HCT116 (cell line): ENCODE measurements at regions not wholly inside any gene's neighbourhood (a gene's known extent, or its start where the extent isn't known, plus 50 kb on each side); places are given as distances from the start of the nearest gene placed in this dataset.

Source experiments
- ATAC-seq: fragments of 200-7000 bp; cut with Tn5 transposase; 2 replicates; pipeline ENCODE4 v1.9.1; 2020; ENCODE audit warnings: mild to moderate bottlenecking, moderate library complexity
- BruUV-seq: library from RNA; stranded (reverse); fragments of 400-500 nt; replicated peaks from 2 replicates; lab custom pipeline; 2021; lab: Mats Ljungman, UMichigan
- CTCF ChIA-PET: fragments of 300-600 bp; sonication (Branson Sonifier 250); formaldehyde crosslinking; loops from one replicate; lab custom pipeline; 2021; ENCODE audit warnings: antibody characterized with exemption; lab: Charles Lee
- POLR2A ChIA-PET: fragments of 300-600, 350-600 bp; sonication (Branson Sonifier 250); formaldehyde crosslinking; loops from one replicate; lab custom pipeline; 2021; ENCODE audit warnings: antibody characterized with exemption; lab: Charles Lee
- RAD21 ChIA-PET, 2 experiments: fragments of 300-600 bp; sonication (Branson Sonifier 250); formaldehyde crosslinking; loops; one replicate each; lab custom pipeline; 2023; ENCODE audit warnings: low total read pairs in 2 of 2; ENCODE audit not compliant: uncharacterized antibody in 2 of 2, unreplicated experiment in 2 of 2, low non-redundant PET in 1 of 2; lab: Charles Lee
- DNase-seq: peaks from one replicate; pipeline ENCODE4 v3.0.0-alpha.2; 2010; ENCODE audit warnings: low read depth, low spot score
- H2AFZ ChIP-seq: fragments of 200-600 bp; shearing (Covaris generic), sonication (generic); 2 replicates; pipeline ENCODE4 v1.6.1; 2017; ENCODE audit warnings: low read depth, mixed run types, mixed read lengths, antibody characterized with exemption, low read length; ENCODE audit not compliant: poor library complexity, severe bottlenecking
- H3K27ac ChIP-seq: 2 replicates; pipeline ENCODE4 v1.5.1; 2012; ENCODE audit warnings: low read depth, low read length
- H3K27me3 ChIP-seq: fragments of 200-600 bp; sonication (generic); 2 replicates; pipeline ENCODE4 v1.6.1; 2016; ENCODE audit warnings: mixed run types, low read length, mixed read lengths; ENCODE audit not compliant: insufficient read depth
- H3K36me3 ChIP-seq, 2 experiments: fragments of 200-500 bp in 1 of 2; fragments of 200-600 bp in 1 of 2; sonication (Bioruptor generic) in 1 of 2; sonication (generic) in 1 of 2; 2 replicates each; pipeline versions ENCODE4 v1.5.1 to v1.6.1; 2014 to 2016; ENCODE audit warnings: low read length in 2 of 2, inconsistent platforms in 1 of 2, mixed read lengths in 1 of 2, mixed run types in 1 of 2; ENCODE audit not compliant: insufficient read depth in 2 of 2, control insufficient read depth in 1 of 2
- H3K4me1 ChIP-seq, 2 experiments: fragments of 200-600 bp in 1 of 2; sonication (generic) in 1 of 2; 2 replicates each; pipeline versions ENCODE4 v1.5.1 to v1.6.1; 2012 to 2017; ENCODE audit warnings: low read length in 2 of 2, inconsistent platforms in 1 of 2, mild to moderate bottlenecking in 1 of 2, mixed read lengths in 1 of 2, mixed run types in 1 of 2, moderate library complexity in 1 of 2; ENCODE audit not compliant: insufficient read depth in 2 of 2, control insufficient read depth in 1 of 2
- H3K4me2 ChIP-seq: fragments of 200-600 bp; sonication (generic); 2 replicates; pipeline ENCODE4 v1.6.1; 2017; ENCODE audit warnings: mixed run types, low read length, mixed read lengths
- H3K4me3 ChIP-seq, 2 experiments: fragments of 200-600 bp in 1 of 2; sonication (generic) in 1 of 2; replicated peaks in 1 of 2; 2 replicates each; pipeline ENCODE4 v1.5.1; 2011 to 2016; ENCODE audit warnings: low read length in 2 of 2, control low read depth in 1 of 2, low read depth in 1 of 2, mild to moderate bottlenecking in 1 of 2, mixed read lengths in 1 of 2, mixed run types in 1 of 2
- H3K79me2 ChIP-seq: fragments of 200-600 bp; sonication (generic); 2 replicates; pipeline ENCODE4 v1.6.1; 2017; ENCODE audit warnings: mild to moderate bottlenecking, mixed run types, low read length, moderate library complexity, mixed read lengths; ENCODE audit not compliant: insufficient read depth
- H3K9ac ChIP-seq: fragments of 200-600 bp; sonication (generic); 2 replicates; pipeline ENCODE4 v1.6.1; 2016; ENCODE audit warnings: low read length, mixed read lengths
- H3K9me2 ChIP-seq: fragments of 200-600 bp; sonication (generic), shearing (Covaris generic); 2 replicates; pipeline ENCODE4 v1.6.1; 2017; ENCODE audit warnings: mixed run types, mild to moderate bottlenecking, moderate library complexity; ENCODE audit not compliant: insufficient read depth
- H3K9me3 ChIP-seq, 2 experiments: fragments of 200-500 bp in 1 of 2; fragments of 200-600 bp in 1 of 2; sonication (Bioruptor generic) in 1 of 2; sonication (generic) in 1 of 2; 2 replicates each; pipeline ENCODE4 v1.6.1; 2014 to 2017; ENCODE audit warnings: low read length in 2 of 2, mixed read lengths in 2 of 2, inconsistent platforms in 1 of 2, low read depth in 1 of 2, mild to moderate bottlenecking in 1 of 2, mixed run types in 1 of 2, moderate library complexity in 1 of 2; ENCODE audit not compliant: control insufficient read depth in 1 of 2, insufficient read depth in 1 of 2
- H4K20me1 ChIP-seq: fragments of 200-600 bp; sonication (generic), shearing (Covaris generic); 2 replicates; pipeline ENCODE4 v1.6.1; 2017; ENCODE audit warnings: mixed run types, mild to moderate bottlenecking, moderate library complexity; ENCODE audit not compliant: insufficient read depth
- CBX3 ChIP-seq: IDR thresholded peaks from 2 replicates; pipeline ENCODE4 v1.6.1; 2012; ENCODE audit warnings: low read depth
- CEBPB ChIP-seq: IDR thresholded peaks from 2 replicates; pipeline ENCODE4 v1.6.1; 2012; ENCODE audit warnings: low read depth
- EGR1 ChIP-seq: IDR thresholded peaks from 2 replicates; pipeline ENCODE4 v1.6.1; 2012; ENCODE audit warnings: low read depth
- EZH2phosphoT487 ChIP-seq: fragments of 200-600 bp; IDR thresholded peaks from 2 replicates; pipeline ENCODE4 v1.6.1; 2018; ENCODE audit warnings: antibody characterized with exemption, borderline replicate concordance
- FOSL1 ChIP-seq: IDR thresholded peaks from 2 replicates; pipeline ENCODE4 v1.6.1; 2012; ENCODE audit warnings: low read depth
- POLR2AphosphoS5 ChIP-seq: IDR thresholded peaks from 2 replicates; pipeline ENCODE4 v1.6.1; 2011; ENCODE audit warnings: mild to moderate bottlenecking, low read depth, low read length, moderate library complexity
- RAD21 ChIP-seq: IDR thresholded peaks from 2 replicates; pipeline ENCODE4 v1.6.1; 2012; ENCODE audit warnings: low read depth, mild to moderate bottlenecking
- SP1 ChIP-seq: IDR thresholded peaks from 2 replicates; pipeline ENCODE4 v1.6.1; 2012; ENCODE audit warnings: low read depth
- TCF7L2 ChIP-seq: IDR thresholded peaks from 2 replicates; pipeline ENCODE4 v1.7.0; 2011; ENCODE audit warnings: borderline replicate concordance, inconsistent platforms; ENCODE audit not compliant: insufficient read depth, insufficient read length; ENCODE audit errors: extremely low read depth
- YY1 ChIP-seq: IDR thresholded peaks from 2 replicates; pipeline ENCODE4 v1.6.1; 2011; ENCODE audit warnings: low read length, low read depth, moderate library complexity, mild to moderate bottlenecking; ENCODE audit not compliant: insufficient replicate concordance; ENCODE audit errors: extremely low read depth
- ZFX ChIP-seq: fragments of 450-650 bp; IDR thresholded peaks from 2 replicates; pipeline ENCODE4 v1.6.1; 2017
- ZNF274 ChIP-seq: fragments of 200-500 bp; sonication (Bioruptor generic); IDR thresholded peaks from 2 replicates; pipeline ENCODE4 v1.6.1; 2014; ENCODE audit warnings: mild to moderate bottlenecking, low read depth, low read length, inconsistent platforms
- intact Hi-C: fragments of 100-400 bp; cut with micrococcal nuclease; formaldehyde crosslinking; loops from 2 replicates; pipeline ENCODE4 v1.10.0; 2022
- TF ChIP-seq, protein P1 (sequence below): IDR thresholded peaks from 2 replicates; pipeline ENCODE4 v1.6.1; 2012; ENCODE audit warnings: low read depth
- TF ChIP-seq, protein P2 (sequence below): IDR thresholded peaks from 2 replicates; pipeline ENCODE4 v1.6.1; 2011; ENCODE audit warnings: mild to moderate bottlenecking, low read length, moderate library complexity; ENCODE audit not compliant: insufficient replicate concordance; ENCODE audit errors: extremely low read depth
- TF ChIP-seq, protein P3 (sequence below): IDR thresholded peaks from 2 replicates; pipeline ENCODE4 v1.6.1; 2012
- TF ChIP-seq, protein P4 (sequence below), 3 experiments: fragments of 200-600 bp in 1 of 3; sonication (generic) in 1 of 3; IDR thresholded peaks in 2 of 3; conservative IDR thresholded peaks in 1 of 3; 2 replicates each; pipeline ENCODE4 v1.5.1; 2012 to 2017; ENCODE audit warnings: low read depth in 2 of 3, low read length in 2 of 3, antibody characterized with exemption in 1 of 3, borderline replicate concordance in 1 of 3, control low read depth in 1 of 3, mild to moderate bottlenecking in 1 of 3, mixed read lengths in 1 of 3, mixed run types in 1 of 3, moderate library complexity in 1 of 3; ENCODE audit not compliant: insufficient read depth in 1 of 3
- TF ChIP-seq, protein P5 (sequence below): IDR thresholded peaks from 2 replicates; pipeline ENCODE4 v1.6.1; 2012

DNA sequence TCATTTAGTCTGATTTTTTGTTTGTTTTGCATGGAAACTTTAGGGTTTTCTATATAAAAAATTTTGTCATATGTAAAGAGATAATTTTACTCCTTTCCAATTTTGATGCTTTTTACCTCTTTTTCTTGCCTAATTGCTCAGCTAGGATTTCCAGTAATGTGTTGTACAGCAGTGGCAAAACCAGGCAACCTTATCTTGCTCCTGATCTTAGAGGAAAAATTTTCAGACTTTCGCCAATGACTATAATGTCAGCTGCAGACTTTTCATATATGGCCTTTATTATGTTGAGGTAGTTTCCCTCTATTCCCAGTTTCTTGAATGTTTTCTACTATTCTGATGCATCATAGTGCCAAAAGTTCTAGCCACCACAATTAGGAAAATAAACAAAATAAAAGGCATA lies 126.3 kb downstream of the ALOX5 start:
- CTCF ChIA-PET = no interaction called here

More for the DNA sequence above, 126.3 kb downstream of the ALOX5 start:
- Histone ChIP-seq H3K9me2 (no peaks in the 10 kb centered on the region), H3K79me2 (no peaks in the 10 kb centered on the region), H3K4me1 (no peaks in the 10 kb centered on the region), H3K4me2 (no peak overlapping the region), H4K20me1 (no peaks in the 10 kb centered on the region), H3K27me3 (no peaks in the 10 kb centered on the region), H3K4me3 (no peak overlapping the region), H3K9ac (no peak overlapping the region), H3K27ac (no peak overlapping the region), H3K9me3 (no peaks in the 10 kb centered on the region; a peak in 1 of 4 replicates), H2AFZ (no peak overlapping the region), H3K36me3 (no peaks in the 10 kb centered on the region)
- ChIA-PET POLR2A (no interaction called here), RAD21 (no interaction called here)
- DNase-seq (no peak), ATAC-seq (no peak)
- TF ChIP-seq SP1 = no peak
- TF ChIP-seq, protein P1, sequence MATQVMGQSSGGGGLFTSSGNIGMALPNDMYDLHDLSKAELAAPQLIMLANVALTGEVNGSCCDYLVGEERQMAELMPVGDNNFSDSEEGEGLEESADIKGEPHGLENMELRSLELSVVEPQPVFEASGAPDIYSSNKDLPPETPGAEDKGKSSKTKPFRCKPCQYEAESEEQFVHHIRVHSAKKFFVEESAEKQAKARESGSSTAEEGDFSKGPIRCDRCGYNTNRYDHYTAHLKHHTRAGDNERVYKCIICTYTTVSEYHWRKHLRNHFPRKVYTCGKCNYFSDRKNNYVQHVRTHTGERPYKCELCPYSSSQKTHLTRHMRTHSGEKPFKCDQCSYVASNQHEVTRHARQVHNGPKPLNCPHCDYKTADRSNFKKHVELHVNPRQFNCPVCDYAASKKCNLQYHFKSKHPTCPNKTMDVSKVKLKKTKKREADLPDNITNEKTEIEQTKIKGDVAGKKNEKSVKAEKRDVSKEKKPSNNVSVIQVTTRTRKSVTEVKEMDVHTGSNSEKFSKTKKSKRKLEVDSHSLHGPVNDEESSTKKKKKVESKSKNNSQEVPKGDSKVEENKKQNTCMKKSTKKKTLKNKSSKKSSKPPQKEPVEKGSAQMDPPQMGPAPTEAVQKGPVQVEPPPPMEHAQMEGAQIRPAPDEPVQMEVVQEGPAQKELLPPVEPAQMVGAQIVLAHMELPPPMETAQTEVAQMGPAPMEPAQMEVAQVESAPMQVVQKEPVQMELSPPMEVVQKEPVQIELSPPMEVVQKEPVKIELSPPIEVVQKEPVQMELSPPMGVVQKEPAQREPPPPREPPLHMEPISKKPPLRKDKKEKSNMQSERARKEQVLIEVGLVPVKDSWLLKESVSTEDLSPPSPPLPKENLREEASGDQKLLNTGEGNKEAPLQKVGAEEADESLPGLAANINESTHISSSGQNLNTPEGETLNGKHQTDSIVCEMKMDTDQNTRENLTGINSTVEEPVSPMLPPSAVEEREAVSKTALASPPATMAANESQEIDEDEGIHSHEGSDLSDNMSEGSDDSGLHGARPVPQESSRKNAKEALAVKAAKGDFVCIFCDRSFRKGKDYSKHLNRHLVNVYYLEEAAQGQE = no peak
- no peak for TF ChIP-seq RAD21
- TF ChIP-seq ZNF274 = no peak
- TF ChIP-seq CBX3 = no peak
- TF ChIP-seq EGR1 = no peak
- TF ChIP-seq, protein P2, sequence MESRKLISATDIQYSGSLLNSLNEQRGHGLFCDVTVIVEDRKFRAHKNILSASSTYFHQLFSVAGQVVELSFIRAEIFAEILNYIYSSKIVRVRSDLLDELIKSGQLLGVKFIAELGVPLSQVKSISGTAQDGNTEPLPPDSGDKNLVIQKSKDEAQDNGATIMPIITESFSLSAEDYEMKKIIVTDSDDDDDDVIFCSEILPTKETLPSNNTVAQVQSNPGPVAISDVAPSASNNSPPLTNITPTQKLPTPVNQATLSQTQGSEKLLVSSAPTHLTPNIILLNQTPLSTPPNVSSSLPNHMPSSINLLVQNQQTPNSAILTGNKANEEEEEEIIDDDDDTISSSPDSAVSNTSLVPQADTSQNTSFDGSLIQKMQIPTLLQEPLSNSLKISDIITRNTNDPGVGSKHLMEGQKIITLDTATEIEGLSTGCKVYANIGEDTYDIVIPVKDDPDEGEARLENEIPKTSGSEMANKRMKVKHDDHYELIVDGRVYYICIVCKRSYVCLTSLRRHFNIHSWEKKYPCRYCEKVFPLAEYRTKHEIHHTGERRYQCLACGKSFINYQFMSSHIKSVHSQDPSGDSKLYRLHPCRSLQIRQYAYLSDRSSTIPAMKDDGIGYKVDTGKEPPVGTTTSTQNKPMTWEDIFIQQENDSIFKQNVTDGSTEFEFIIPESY = no peak
- no peak for TF ChIP-seq ZFX
- TF ChIP-seq, protein P3, sequence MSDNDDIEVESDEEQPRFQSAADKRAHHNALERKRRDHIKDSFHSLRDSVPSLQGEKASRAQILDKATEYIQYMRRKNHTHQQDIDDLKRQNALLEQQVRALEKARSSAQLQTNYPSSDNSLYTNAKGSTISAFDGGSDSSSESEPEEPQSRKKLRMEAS = no peak
- no peak for TF ChIP-seq YY1
- TF ChIP-seq, protein P4, sequence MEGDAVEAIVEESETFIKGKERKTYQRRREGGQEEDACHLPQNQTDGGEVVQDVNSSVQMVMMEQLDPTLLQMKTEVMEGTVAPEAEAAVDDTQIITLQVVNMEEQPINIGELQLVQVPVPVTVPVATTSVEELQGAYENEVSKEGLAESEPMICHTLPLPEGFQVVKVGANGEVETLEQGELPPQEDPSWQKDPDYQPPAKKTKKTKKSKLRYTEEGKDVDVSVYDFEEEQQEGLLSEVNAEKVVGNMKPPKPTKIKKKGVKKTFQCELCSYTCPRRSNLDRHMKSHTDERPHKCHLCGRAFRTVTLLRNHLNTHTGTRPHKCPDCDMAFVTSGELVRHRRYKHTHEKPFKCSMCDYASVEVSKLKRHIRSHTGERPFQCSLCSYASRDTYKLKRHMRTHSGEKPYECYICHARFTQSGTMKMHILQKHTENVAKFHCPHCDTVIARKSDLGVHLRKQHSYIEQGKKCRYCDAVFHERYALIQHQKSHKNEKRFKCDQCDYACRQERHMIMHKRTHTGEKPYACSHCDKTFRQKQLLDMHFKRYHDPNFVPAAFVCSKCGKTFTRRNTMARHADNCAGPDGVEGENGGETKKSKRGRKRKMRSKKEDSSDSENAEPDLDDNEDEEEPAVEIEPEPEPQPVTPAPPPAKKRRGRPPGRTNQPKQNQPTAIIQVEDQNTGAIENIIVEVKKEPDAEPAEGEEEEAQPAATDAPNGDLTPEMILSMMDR (IDR thresholded peaks at IDR 0.05 in 2 of 3, conservative IDR thresholded peaks at IDR 0.05 in 1 of 3; ENCODE audit: borderline replicate concordance in 1 of 3, insufficient read depth in 1 of 3, low read depth in 2 of 3, low read length in 2 of 3) = no peak
- no peak for TF ChIP-seq TCF7L2
- no peak for TF ChIP-seq EZH2phosphoT487
- TF ChIP-seq CEBPB = no peak
- TF ChIP-seq, protein P5, sequence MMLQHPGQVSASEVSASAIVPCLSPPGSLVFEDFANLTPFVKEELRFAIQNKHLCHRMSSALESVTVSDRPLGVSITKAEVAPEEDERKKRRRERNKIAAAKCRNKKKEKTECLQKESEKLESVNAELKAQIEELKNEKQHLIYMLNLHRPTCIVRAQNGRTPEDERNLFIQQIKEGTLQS = no peak
- no peak for TF ChIP-seq POLR2AphosphoS5
- TF ChIP-seq FOSL1 = no peak
- BruUV-seq = no TSS peak
- intact Hi-C loops = no loop called here
